SH-SY5Y (cell line): ENCODE measurements at regions not wholly inside any gene's neighbourhood (a gene's known extent, or its start where the extent isn't known, plus 50 kb on each side); places are given as distances from the start of the nearest gene placed in this dataset.

ENCODE experiments used
- GATA2 ChIP-seq: IDR thresholded peaks from 2 replicates; pipeline ENCODE4 v1.6.1; 2011; ENCODE audit warnings: mild to moderate bottlenecking, low read depth, low read length
- GATA3 ChIP-seq: IDR thresholded peaks from 2 replicates; pipeline ENCODE4 v1.6.1; 2011; ENCODE audit warnings: low read depth, mild to moderate bottlenecking, low read length, moderate library complexity

- TF ChIP-seq GATA2 (no peak), GATA3 (no peak)
Measured at GRCh38 chr2:146374505-146374904, 1470.3 kb upstream of the ACVR2A start.
